MCF 10A (cell line): ENCODE measurements at regions not wholly inside any gene's neighbourhood (a gene's known extent, or its start where the extent isn't known, plus 50 kb on each side); places are given as distances from the start of the nearest gene placed in this dataset.

Source experiments
- BruUV-seq: library from RNA; stranded (reverse); fragments of 400-500 nt; replicated peaks from 2 replicates; lab custom pipeline; 2021; lab: Mats Ljungman, UMichigan
- CTCF ChIA-PET: fragments of 300-600 bp; sonication (Branson Sonifier 250); formaldehyde crosslinking; extraction: SDS; loops from one replicate; lab custom pipeline; 2021; ENCODE audit warnings: antibody characterized with exemption, inconsistent platforms; lab: Yijun Ruan, JAX
- POLR2A ChIA-PET: fragments of 300-600, 350-650 bp; sonication (Branson Sonifier 250); formaldehyde crosslinking; extraction: SDS; loops from one replicate; lab custom pipeline; 2020; ENCODE audit warnings: antibody characterized with exemption, inconsistent platforms; lab: Yijun Ruan, JAX
- DNase-seq: peaks from one replicate; pipeline ENCODE4 v3.0.0-alpha.2; 2018; ENCODE audit not compliant: unreplicated experiment
- H3K27ac Mint-ChIP-seq: one replicate; pipeline ENCODE4 v1.8.0; 2022; ENCODE audit warnings: mild to moderate bottlenecking, low read depth, mixed read lengths; ENCODE audit not compliant: unreplicated experiment
- H3K27me3 Mint-ChIP-seq: one replicate; pipeline ENCODE4 v1.8.0; 2022; ENCODE audit warnings: mixed read lengths; ENCODE audit not compliant: insufficient read depth, unreplicated experiment
- H3K36me3 Mint-ChIP-seq: one replicate; pipeline ENCODE4 v1.8.0; 2022; ENCODE audit warnings: mild to moderate bottlenecking, moderate library complexity, mixed read lengths; ENCODE audit not compliant: insufficient read depth, unreplicated experiment
- H3K4me1 Mint-ChIP-seq: one replicate; pipeline ENCODE4 v1.8.0; 2022; ENCODE audit warnings: mixed read lengths; ENCODE audit not compliant: insufficient read depth, unreplicated experiment
- H3K4me3 Mint-ChIP-seq: one replicate; pipeline ENCODE4 v1.8.0; 2022; ENCODE audit warnings: mild to moderate bottlenecking, moderate library complexity, mixed read lengths; ENCODE audit not compliant: unreplicated experiment
- H3K9me3 Mint-ChIP-seq: one replicate; pipeline ENCODE4 v1.8.0; 2022; ENCODE audit warnings: mixed read lengths; ENCODE audit not compliant: unreplicated experiment
- CTCF ChIP-seq: fragments of 200-600 bp; IDR thresholded peaks from one replicate; pipeline ENCODE4 v1.8.0; 2022; ENCODE audit warnings: antibody characterized with exemption, mild to moderate bottlenecking; ENCODE audit not compliant: unreplicated experiment
- intact Hi-C: fragments of 100-400 bp; cut with micrococcal nuclease; formaldehyde crosslinking; loops from 2 replicates; pipeline ENCODE4 v1.14.1; 2022

DNA sequence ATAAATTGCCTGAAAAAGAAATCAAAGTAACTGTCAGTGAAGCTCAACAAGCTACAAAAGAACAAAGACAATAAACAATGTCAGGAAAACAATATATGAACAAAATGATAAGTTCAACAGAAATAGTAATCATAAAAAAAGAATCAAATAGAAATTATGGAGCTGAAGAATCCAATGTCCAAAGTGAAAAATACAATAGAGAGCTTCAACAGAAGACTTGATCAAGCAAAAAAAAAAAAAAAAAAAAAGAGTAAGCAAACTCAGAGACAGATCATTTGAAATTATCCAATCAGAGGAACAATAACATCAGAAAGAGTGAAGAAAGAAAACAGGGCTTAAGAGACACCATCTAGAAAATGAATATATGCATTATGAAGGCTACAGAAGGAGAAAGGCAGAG is 251.4 kb upstream of the SAMSN1 start:
- no peak for TF ChIP-seq CTCF
- H3K27ac Mint-ChIP-seq: no peak overlapping the region
- H3K36me3 Mint-ChIP-seq: peaks cover 7% of the 10 kb centered on the region
- ChIA-PET POLR2A (no interaction called here), CTCF (interaction anchor here (0.6 kb wide), 1 partner anchor 359 kb away, joined by 4 read pairs; no protein-coding TSS in a partner anchor)
- no peak overlapping the region for H3K4me3 Mint-ChIP-seq
- BruUV-seq: no TSS peak
- DNase-seq: no peak
- H3K4me1 Mint-ChIP-seq: no peaks in the 10 kb centered on the region
- peaks cover 24% of the 10 kb centered on the region for H3K9me3 Mint-ChIP-seq
- H3K27me3 Mint-ChIP-seq: no peaks in the 10 kb centered on the region
- intact Hi-C loops: no loop called here

- H3K9me3 Mint-ChIP-seq: no peaks in the 10 kb centered on the region
- CTCF ChIA-PET: interaction anchor here (1.1 kb wide), 1 partner anchor 14 kb away, joined by 3 read pairs; no protein-coding TSS in a partner anchor
- no peaks in the 10 kb centered on the region for H3K27me3 Mint-ChIP-seq
- H3K36me3 Mint-ChIP-seq: no peaks in the 10 kb centered on the region
- no peak for DNase-seq
- TF ChIP-seq CTCF: no peak
- H3K4me3 Mint-ChIP-seq: no peak overlapping the region
- BruUV-seq: no TSS peak
- POLR2A ChIA-PET: no interaction called here
- no peaks in the 10 kb centered on the region for H3K4me1 Mint-ChIP-seq
- no peak overlapping the region for H3K27ac Mint-ChIP-seq
- intact Hi-C loops: no loop called here
These were observed 241.2 kb upstream of the SAMSN1 start for GRCh38 chr21:14787312-14787711.

GRCh38 chr21:14785679-14786078 is 239.6 kb upstream of the SAMSN1 start:
- POLR2A ChIA-PET: no interaction called here
- Mint-ChIP-seq H3K9me3 (no peaks in the 10 kb centered on the region), H3K4me3 (no peak overlapping the region), H3K27ac (no peak overlapping the region), H3K36me3 (no peaks in the 10 kb centered on the region), H3K4me1 (no peaks in the 10 kb centered on the region), H3K27me3 (no peaks in the 10 kb centered on the region)
- CTCF ChIA-PET: no interaction called here
- no TSS peak for BruUV-seq
- intact Hi-C loops: no loop called here
- no peak for DNase-seq
- no peak for TF ChIP-seq CTCF

- no peak overlapping the region for H3K27ac Mint-ChIP-seq
- H3K4me1 Mint-ChIP-seq: no peaks in the 10 kb centered on the region
- H3K27me3 Mint-ChIP-seq: no peaks in the 10 kb centered on the region
- ChIA-PET POLR2A (no interaction called here), CTCF (interaction anchor here (0.6 to 1.7 kb wide), 11 partner anchors 9 to 930 kb away, joined by 3 to 6 read pairs (median 3); no protein-coding TSS in a partner anchor)
- peak; percentile 65 for TF ChIP-seq CTCF
- peak; percentile 72 for DNase-seq
- no peaks in the 10 kb centered on the region for H3K9me3 Mint-ChIP-seq
- no peaks in the 10 kb centered on the region for H3K36me3 Mint-ChIP-seq
- intact Hi-C loops: loop anchor here (1.0 to 10.0 kb wide), 5 partner anchors 329 to 818 kb away; no protein-coding TSS in a partner anchor
- BruUV-seq: no TSS peak
- H3K4me3 Mint-ChIP-seq: no peak overlapping the region
These were observed 227.7 kb upstream of the SAMSN1 start for GRCh38 chr21:14773777-14774345.
